Esophagus squamous epithelium (tissue), 5 donors: ENCODE measurements at regions not wholly inside any gene's neighbourhood (a gene's known extent, or its start where the extent isn't known, plus 50 kb on each side); places are given as distances from the start of the nearest gene placed in this dataset.

ENCODE experiments used
- DNase-seq: peaks from one replicate; lab custom pipeline; 2025; lab: John Stamatoyannopoulos, UW
- H3K27ac ChIP-seq, 4 donors: fragments of 200-600 bp; sonication (generic); one replicate each; pipeline ENCODE4 v1.5.1; 2016 to 2019; ENCODE audit warnings: mild to moderate bottlenecking in 1 of 4
- H3K27me3 ChIP-seq, 4 donors: fragments of 200-600 bp; sonication (generic); 1 replicate in 3 of 4; 2 replicates in 1 of 4; pipeline versions ENCODE4 v1.5.1 to v1.6.0; 2017 to 2021; ENCODE audit warnings: antibody characterized with exemption in 1 of 4
- H3K36me3 ChIP-seq, 3 donors: fragments of 200-600 bp; sonication (generic); one replicate each; pipeline ENCODE4 v1.5.1; 2016 to 2019
- H3K4me1 ChIP-seq, 3 donors: fragments of 200-600 bp; sonication (generic); one replicate each; pipeline ENCODE4 v1.5.1; 2017 to 2019
- H3K4me3 ChIP-seq, 4 donors: fragments of 200-600 bp; sonication (generic); 1 replicate in 3 of 4; 2 replicates in 1 of 4; pipeline ENCODE4 v1.5.1; 2016 to 2019; ENCODE audit warnings: mild to moderate bottlenecking in 2 of 4, moderate library complexity in 1 of 4
- H3K9me3 ChIP-seq, 3 donors: fragments of 200-600 bp; sonication (generic); one replicate each; pipeline ENCODE4 v1.5.1; 2016 to 2019
- POLR2A ChIP-seq, 4 donors: fragments of 450-650 bp; IDR thresholded peaks; one replicate each; pipeline ENCODE4 v1.6.1; 2017; ENCODE audit warnings: antibody characterized with exemption in 4 of 4, mild to moderate bottlenecking in 4 of 4, moderate library complexity in 3 of 4
- WGBS, 2 donors: methylation state at CpG; one replicate each; pipeline ENCODE4 v1.1.5; 2018; 5-methylcytosine and 5-hydroxymethylcytosine counted together
- intact Hi-C: fragments of 100-400 bp; cut with DNase I; formaldehyde crosslinking; loops from one replicate; pipeline ENCODE4 v1.15.0; 2022
- TF ChIP-seq, protein P1 (sequence below), 6 experiments: fragments of 450-650 bp in 4 of 6; fragments of 200-600 bp in 2 of 6; sonication (generic) in 2 of 6; IDR thresholded peaks; one replicate each; pipeline ENCODE4 v1.5.1; 2016 to 2019; ENCODE audit warnings: antibody characterized with exemption in 6 of 6, mild to moderate bottlenecking in 4 of 6, moderate library complexity in 4 of 6
- donor health status: DM: yes; HTN: yes; CAD: no.

GRCh38 chr18:25946540-25946939, 143.9 kb downstream of the SS18 start:
- no peaks in the 10 kb centered on the region for H3K9me3 ChIP-seq
- intact Hi-C loops, result no loop called here
- no peaks in the 10 kb centered on the region for H3K27me3 ChIP-seq
- WGBS, 2 donors, result 76 to 80% methylated on average over 1 of the region's 1 CpG
- H3K4me1 ChIP-seq, result no peaks in the 10 kb centered on the region
- no peak overlapping the region for H3K27ac ChIP-seq
- no peak for DNase-seq
- no peak overlapping the region for H3K4me3 ChIP-seq
- TF ChIP-seq POLR2A (IDR thresholded peaks at IDR 0.05), result no peak
- TF ChIP-seq, protein P1, sequence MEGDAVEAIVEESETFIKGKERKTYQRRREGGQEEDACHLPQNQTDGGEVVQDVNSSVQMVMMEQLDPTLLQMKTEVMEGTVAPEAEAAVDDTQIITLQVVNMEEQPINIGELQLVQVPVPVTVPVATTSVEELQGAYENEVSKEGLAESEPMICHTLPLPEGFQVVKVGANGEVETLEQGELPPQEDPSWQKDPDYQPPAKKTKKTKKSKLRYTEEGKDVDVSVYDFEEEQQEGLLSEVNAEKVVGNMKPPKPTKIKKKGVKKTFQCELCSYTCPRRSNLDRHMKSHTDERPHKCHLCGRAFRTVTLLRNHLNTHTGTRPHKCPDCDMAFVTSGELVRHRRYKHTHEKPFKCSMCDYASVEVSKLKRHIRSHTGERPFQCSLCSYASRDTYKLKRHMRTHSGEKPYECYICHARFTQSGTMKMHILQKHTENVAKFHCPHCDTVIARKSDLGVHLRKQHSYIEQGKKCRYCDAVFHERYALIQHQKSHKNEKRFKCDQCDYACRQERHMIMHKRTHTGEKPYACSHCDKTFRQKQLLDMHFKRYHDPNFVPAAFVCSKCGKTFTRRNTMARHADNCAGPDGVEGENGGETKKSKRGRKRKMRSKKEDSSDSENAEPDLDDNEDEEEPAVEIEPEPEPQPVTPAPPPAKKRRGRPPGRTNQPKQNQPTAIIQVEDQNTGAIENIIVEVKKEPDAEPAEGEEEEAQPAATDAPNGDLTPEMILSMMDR (IDR thresholded peaks at IDR 0.05), result no peak
- no peaks in the 10 kb centered on the region for H3K36me3 ChIP-seq

GRCh38 chr18:25935356-25935755, 155.1 kb downstream of the SS18 start:
- no peaks in the 10 kb centered on the region for H3K9me3 ChIP-seq
- H3K4me1 ChIP-seq, result no peaks in the 10 kb centered on the region
- no peaks in the 10 kb centered on the region for H3K36me3 ChIP-seq
- TF ChIP-seq, protein P1 (IDR thresholded peaks at IDR 0.05), result no peak
- TF ChIP-seq POLR2A (IDR thresholded peaks at IDR 0.05), result no peak
- H3K27me3 ChIP-seq, result no peaks in the 10 kb centered on the region
- no peak overlapping the region for H3K27ac ChIP-seq
- no peak overlapping the region for H3K4me3 ChIP-seq
- WGBS, 2 donors, result 60 to 89% methylated on average over 1 of the region's 1 CpG
- intact Hi-C loops, result no loop called here
- DNase-seq, result no peak

GRCh38 chr18:25931126-25931525, 159.3 kb downstream of the SS18 start:
- intact Hi-C loops, result no loop called here
- Histone ChIP-seq H3K4me1 (no peaks in the 10 kb centered on the region), H3K4me3 (no peak overlapping the region), H3K27me3 (no peaks in the 10 kb centered on the region), H3K36me3 (no peaks in the 10 kb centered on the region), H3K27ac (no peak overlapping the region), H3K9me3 (no peaks in the 10 kb centered on the region)
- no peak for DNase-seq
- WGBS, 2 donors, result 83 to 85% methylated on average over 1 of the region's 1 CpG
- TF ChIP-seq, protein P1 (IDR thresholded peaks at IDR 0.05), result no peak
- no peak for TF ChIP-seq POLR2A (IDR thresholded peaks at IDR 0.05)

GRCh38 chr18:25929787-25930186, 160.6 kb downstream of the SS18 start:
- TF ChIP-seq, protein P1 (IDR thresholded peaks at IDR 0.05), result no peak
- no peak for TF ChIP-seq POLR2A (IDR thresholded peaks at IDR 0.05)
- no peaks in the 10 kb centered on the region for H3K9me3 ChIP-seq
- H3K36me3 ChIP-seq, result no peaks in the 10 kb centered on the region
- H3K27me3 ChIP-seq, result no peaks in the 10 kb centered on the region
- no peak for DNase-seq
- H3K27ac ChIP-seq, result no peak overlapping the region
- no peaks in the 10 kb centered on the region for H3K4me1 ChIP-seq
- H3K4me3 ChIP-seq, result no peak overlapping the region
- intact Hi-C loops, result no loop called here
- WGBS, 2 donors, result 52 to 56% methylated on average over 2 of the region's 2 CpGs

DNA sequence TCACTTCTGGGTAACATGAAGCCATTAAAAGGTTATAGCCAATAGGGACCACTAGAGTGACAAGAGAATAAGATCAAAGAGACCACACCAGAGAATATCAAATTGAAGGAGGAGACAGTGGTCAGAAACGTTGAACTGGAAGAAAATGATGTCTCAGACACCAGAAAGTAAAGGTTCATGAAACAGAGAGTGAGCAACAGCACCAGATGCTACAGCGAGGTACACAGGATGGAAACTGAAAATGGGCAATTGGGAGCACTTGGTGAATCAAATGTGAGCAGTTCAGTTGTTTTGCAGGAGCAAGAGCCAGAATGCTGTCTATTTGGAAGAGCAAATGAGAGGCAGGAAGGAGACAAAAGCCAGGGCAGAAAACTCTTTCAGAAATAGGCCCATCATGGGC, 162.6 kb downstream of the SS18 start:
- no peaks in the 10 kb centered on the region for H3K4me1 ChIP-seq
- no peak overlapping the region for H3K4me3 ChIP-seq
- H3K27me3 ChIP-seq, result no peaks in the 10 kb centered on the region
- intact Hi-C loops, result no loop called here
- H3K9me3 ChIP-seq, result no peaks in the 10 kb centered on the region
- H3K27ac ChIP-seq, result no peak overlapping the region
- TF ChIP-seq, protein P1 (IDR thresholded peaks at IDR 0.05), result no peak
- 65 to 70% methylated on average over 2 of the region's 2 CpGs for WGBS, 2 donors
- H3K36me3 ChIP-seq, result no peaks in the 10 kb centered on the region
- no peak for DNase-seq
